Endothelial cell of umbilical vein (primary cell): ENCODE measurements at regions not wholly inside any gene's neighbourhood (a gene's known extent, or its start where the extent isn't known, plus 50 kb on each side); places are given as distances from the start of the nearest gene placed in this dataset.

Source experiments
- BruUV-seq: library from RNA; stranded (reverse); fragments of 400-500 nt; replicated peaks from 2 replicates; lab custom pipeline; 2021; lab: Mats Ljungman, UMichigan
- CTCF ChIA-PET: fragments of 300-600, 350-600 bp; sonication (Branson Sonifier 250); formaldehyde crosslinking; loops from one replicate; lab custom pipeline; 2021; ENCODE audit warnings: antibody characterized with exemption, inconsistent platforms; lab: Charles Lee
- POLR2A ChIA-PET: fragments of 300-600, 350-600 bp; sonication (Branson Sonifier 250); formaldehyde crosslinking; loops from one replicate; lab custom pipeline; 2021; ENCODE audit warnings: antibody characterized with exemption, inconsistent platforms; lab: Charles Lee
- DNase-seq: peaks from one replicate; pipeline ENCODE4 v3.0.0-alpha.2; 2011; ENCODE audit warnings: low read depth, low spot score
- FAIRE-seq: peaks from 2 replicates; lab custom pipeline; 2011; peaks lifted over from hg19 to GRCh38; lab: Jason Lieb, UNC
- H2AFZ ChIP-seq: 2 replicates; pipeline ENCODE4 v1.6.0; 2012; ENCODE audit warnings: low read depth, low read length, control low read depth, inconsistent platforms
- H3K27ac ChIP-seq: 2 replicates; pipeline ENCODE4 v1.5.1; 2011; ENCODE audit warnings: low read depth, mild to moderate bottlenecking, control low read depth, low read length, moderate library complexity; ENCODE audit not compliant: insufficient read depth
- H3K27me3 ChIP-seq, 2 experiments: 2 replicates each; pipeline versions ENCODE4 v1.6.0 to v1.6.1; 2011; ENCODE audit warnings: low read length in 2 of 2, mixed read lengths in 1 of 2; ENCODE audit not compliant: control insufficient read depth in 2 of 2, insufficient read depth in 2 of 2
- H3K36me3 ChIP-seq, 2 experiments: 2 replicates in 1 of 2; 3 replicates in 1 of 2; pipeline ENCODE4 v1.5.1; 2011; ENCODE audit warnings: low read length in 2 of 2, mild to moderate bottlenecking in 1 of 2, moderate library complexity in 1 of 2; ENCODE audit not compliant: control insufficient read depth in 2 of 2, insufficient read depth in 2 of 2; ENCODE audit errors: extremely low read depth in 1 of 2
- H3K4me1 ChIP-seq: 3 replicates; pipeline ENCODE4 v1.5.1; 2011; ENCODE audit warnings: mild to moderate bottlenecking, low read length; ENCODE audit not compliant: control insufficient read depth, insufficient read depth; ENCODE audit errors: extremely low read depth
- H3K4me2 ChIP-seq: 2 replicates; pipeline ENCODE4 v1.6.1; 2011; ENCODE audit warnings: low read length, control low read depth, mixed read lengths; ENCODE audit not compliant: insufficient read depth
- H3K4me3 ChIP-seq, 3 experiments: fragments of 200-600 bp in 1 of 3; sonication (generic), shearing (Covaris generic) in 1 of 3; replicated peaks in 1 of 3; 2 replicates each; pipeline ENCODE4 v1.5.1; 2011 to 2016; ENCODE audit warnings: control low read depth in 3 of 3, low read length in 3 of 3, mild to moderate bottlenecking in 2 of 3, inconsistent platforms in 1 of 3, low read depth in 1 of 3, moderate library complexity in 1 of 3; ENCODE audit not compliant: insufficient read depth in 1 of 3
- H3K79me2 ChIP-seq: 2 replicates; pipeline ENCODE4 v1.6.0; 2012; ENCODE audit warnings: low read length, inconsistent platforms; ENCODE audit not compliant: control insufficient read depth, insufficient read depth
- H3K9ac ChIP-seq: replicated peaks from 2 replicates; pipeline ENCODE3; 2011; ENCODE audit warnings: low read length, control low read depth; ENCODE audit not compliant: insufficient read depth; ENCODE audit errors: extremely low read depth
- H3K9me1 ChIP-seq: replicated peaks from 3 replicates; pipeline ENCODE4 v1.6.0; 2011; ENCODE audit warnings: mild to moderate bottlenecking, low read length; ENCODE audit not compliant: control insufficient read depth, insufficient read depth; ENCODE audit errors: extremely low read depth
- H3K9me3 ChIP-seq: replicated peaks from 2 replicates; pipeline ENCODE4 v1.5.1; 2012; ENCODE audit warnings: low read length, inconsistent platforms; ENCODE audit not compliant: control insufficient read depth, insufficient read depth
- H4K20me1 ChIP-seq: replicated peaks from 2 replicates; pipeline ENCODE3; 2011; ENCODE audit warnings: mild to moderate bottlenecking, low read length; ENCODE audit not compliant: control insufficient read depth, insufficient read depth; ENCODE audit errors: extremely low read depth
- CTCF ChIP-seq, 2 donors: IDR thresholded peaks; 1 replicate in 1 of 2; 2 replicates in 1 of 2; pipeline ENCODE4 v1.5.1; 2011; ENCODE audit warnings: low read length in 2 of 2, mild to moderate bottlenecking in 2 of 2, moderate library complexity in 2 of 2, control low read depth in 1 of 2, inconsistent platforms in 1 of 2, low read depth in 1 of 2; ENCODE audit not compliant: insufficient read depth in 1 of 2; ENCODE audit errors: extremely low read depth in 1 of 2
- FOS ChIP-seq: IDR thresholded peaks from 2 replicates; pipeline ENCODE4 v1.6.1; 2011; ENCODE audit warnings: mild to moderate bottlenecking, low read length, moderate library complexity, borderline replicate concordance; ENCODE audit not compliant: insufficient read depth
- JUN ChIP-seq: IDR thresholded peaks from 2 replicates; pipeline ENCODE4 v1.6.1; 2011; ENCODE audit warnings: borderline replicate concordance, low read depth; ENCODE audit not compliant: insufficient read length, insufficient read depth
- MYC ChIP-seq: IDR thresholded peaks from one replicate; pipeline ENCODE4 v1.6.1; 2011; ENCODE audit warnings: mild to moderate bottlenecking, low read depth, low read length
- POLR2A ChIP-seq: IDR thresholded peaks from 2 replicates; pipeline ENCODE4 v1.6.1; 2012; ENCODE audit warnings: low read depth, mild to moderate bottlenecking, control low read depth, low read length
- dilution Hi-C: fragments of 300-500 bp; cut with MboI; formaldehyde crosslinking; loops from one replicate; pipeline ENCODE4 v1.15.0; 2019; ENCODE audit warnings: low sequenced_read_pairs; ENCODE audit not compliant: extremely low pct_ligation_motif_present
- intact Hi-C: fragments of 100-400 bp; cut with micrococcal nuclease; formaldehyde crosslinking; loops from one replicate; pipeline ENCODE4 v1.10.0; 2022

GRCh38 chr3:30314757-30315325 lies 291.6 kb upstream of the TGFBR2 start:
- dilution Hi-C loops: no loop called here
- H3K4me1 ChIP-seq: no peaks in the 10 kb centered on the region
- BruUV-seq: no TSS peak

More at GRCh38 chr3:30314757-30315325, 291.6 kb upstream of the TGFBR2 start:
- TF ChIP-seq FOS (no peak), MYC (no peak), JUN (no peak), POLR2A (no peak), CTCF (IDR thresholded peaks at IDR 0.05; ENCODE audit: extremely low read depth in 1 of 2, insufficient read depth in 1 of 2, low read depth in 1 of 2, low read length in 2 of 2) (no peak)
- Histone ChIP-seq H3K36me3 (no peaks in the 10 kb centered on the region), H3K27me3 (no peaks in the 10 kb centered on the region), H4K20me1 (no peaks in the 10 kb centered on the region), H3K9ac (no peak overlapping the region), H3K9me1 (no peaks in the 10 kb centered on the region), H3K9me3 (no peaks in the 10 kb centered on the region), H3K79me2 (no peaks in the 10 kb centered on the region), H3K4me2 (no peak overlapping the region), H2AFZ (no peak overlapping the region), H3K27ac (no peak overlapping the region), H3K4me3 (no peak overlapping the region)
- no peak for DNase-seq
- no peak for FAIRE-seq
- intact Hi-C loops: no loop called here
- ChIA-PET CTCF (interaction anchor here (0.7 kb wide), 1 partner anchor 116 kb away, joined by 3 read pairs; no protein-coding TSS in a partner anchor), POLR2A (interaction anchor here (0.7 kb wide), 1 partner anchor 110 kb away, joined by 3 read pairs; no protein-coding TSS in a partner anchor)
